ENCODE measurements at regions not wholly inside any gene's neighbourhood (a gene's known extent, or its start where the extent isn't known, plus 50 kb on each side); places are given as distances from the start of the nearest gene placed in this dataset.

DNA sequence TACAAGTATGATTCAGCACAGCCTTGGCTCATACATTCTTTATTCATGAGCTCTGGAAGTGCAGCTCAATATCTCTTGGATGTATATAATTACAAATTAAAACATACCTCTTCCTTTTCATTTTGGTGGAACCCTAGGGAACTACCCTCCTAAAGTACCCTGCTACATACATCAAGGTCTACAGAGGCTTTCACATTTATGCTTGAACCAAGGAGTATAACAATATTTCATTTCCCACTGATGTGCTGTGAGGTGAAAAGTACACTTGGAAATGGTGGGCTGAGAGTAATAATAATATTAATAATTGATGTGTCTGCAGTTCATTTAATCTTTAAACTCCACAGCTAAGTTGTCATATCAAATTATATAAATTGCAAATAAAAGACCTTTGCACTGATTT lies 142.2 kb upstream of the LRRC3B start:
- no peak for TF ChIP-seq CTCF (IDR thresholded peaks at IDR 0.05; ENCODE audit: low read depth, low read length, missing input control)
- TF ChIP-seq TAF1 (conservative IDR thresholded peaks at IDR 0.05), result no peak
- TF ChIP-seq HNF4G (IDR thresholded peaks at IDR 0.05), result no peak
- TF ChIP-seq GABPA (IDR thresholded peaks at IDR 0.05 in 1 of 2, conservative IDR thresholded peaks at IDR 0.05 in 1 of 2), result no peak
- TF ChIP-seq, protein P1, sequence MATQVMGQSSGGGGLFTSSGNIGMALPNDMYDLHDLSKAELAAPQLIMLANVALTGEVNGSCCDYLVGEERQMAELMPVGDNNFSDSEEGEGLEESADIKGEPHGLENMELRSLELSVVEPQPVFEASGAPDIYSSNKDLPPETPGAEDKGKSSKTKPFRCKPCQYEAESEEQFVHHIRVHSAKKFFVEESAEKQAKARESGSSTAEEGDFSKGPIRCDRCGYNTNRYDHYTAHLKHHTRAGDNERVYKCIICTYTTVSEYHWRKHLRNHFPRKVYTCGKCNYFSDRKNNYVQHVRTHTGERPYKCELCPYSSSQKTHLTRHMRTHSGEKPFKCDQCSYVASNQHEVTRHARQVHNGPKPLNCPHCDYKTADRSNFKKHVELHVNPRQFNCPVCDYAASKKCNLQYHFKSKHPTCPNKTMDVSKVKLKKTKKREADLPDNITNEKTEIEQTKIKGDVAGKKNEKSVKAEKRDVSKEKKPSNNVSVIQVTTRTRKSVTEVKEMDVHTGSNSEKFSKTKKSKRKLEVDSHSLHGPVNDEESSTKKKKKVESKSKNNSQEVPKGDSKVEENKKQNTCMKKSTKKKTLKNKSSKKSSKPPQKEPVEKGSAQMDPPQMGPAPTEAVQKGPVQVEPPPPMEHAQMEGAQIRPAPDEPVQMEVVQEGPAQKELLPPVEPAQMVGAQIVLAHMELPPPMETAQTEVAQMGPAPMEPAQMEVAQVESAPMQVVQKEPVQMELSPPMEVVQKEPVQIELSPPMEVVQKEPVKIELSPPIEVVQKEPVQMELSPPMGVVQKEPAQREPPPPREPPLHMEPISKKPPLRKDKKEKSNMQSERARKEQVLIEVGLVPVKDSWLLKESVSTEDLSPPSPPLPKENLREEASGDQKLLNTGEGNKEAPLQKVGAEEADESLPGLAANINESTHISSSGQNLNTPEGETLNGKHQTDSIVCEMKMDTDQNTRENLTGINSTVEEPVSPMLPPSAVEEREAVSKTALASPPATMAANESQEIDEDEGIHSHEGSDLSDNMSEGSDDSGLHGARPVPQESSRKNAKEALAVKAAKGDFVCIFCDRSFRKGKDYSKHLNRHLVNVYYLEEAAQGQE (IDR thresholded peaks at IDR 0.05), result no peak
- no peak for TF ChIP-seq YY1 (IDR thresholded peaks at IDR 0.05)
- no peak for TF ChIP-seq RAD21 (IDR thresholded peaks at IDR 0.05)
- no peak for TF ChIP-seq EGR1 (IDR thresholded peaks at IDR 0.05; ENCODE audit: low read depth in 2 of 2)
- no peak for TF ChIP-seq JUND (IDR thresholded peaks at IDR 0.05)
- no peak for TF ChIP-seq SP1 (IDR thresholded peaks at IDR 0.05)
- TF ChIP-seq, protein P2, sequence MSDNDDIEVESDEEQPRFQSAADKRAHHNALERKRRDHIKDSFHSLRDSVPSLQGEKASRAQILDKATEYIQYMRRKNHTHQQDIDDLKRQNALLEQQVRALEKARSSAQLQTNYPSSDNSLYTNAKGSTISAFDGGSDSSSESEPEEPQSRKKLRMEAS (IDR thresholded peaks at IDR 0.05), result no peak
- TF ChIP-seq RXRA (IDR thresholded peaks at IDR 0.05), result no peak
- no peak for TF ChIP-seq FOXA2 (IDR thresholded peaks at IDR 0.05)

Measured in liver (tissue), 3 donors.